ENCODE measurements at regions not wholly inside any gene's neighbourhood (a gene's known extent, or its start where the extent isn't known, plus 50 kb on each side); places are given as distances from the start of the nearest gene placed in this dataset.

GRCh38 chr4:188903986-188904385 is 764.7 kb downstream of the TRIML1 start:
- no peak for DNase-seq (ENCODE audit: low read depth in 1 of 2, low spot score in 1 of 2)
- POLR2A ChIA-PET, result no interaction called here
- WGBS (ENCODE audit: missing lambda C conversion rate), result 32% methylated on average over 2 of the region's 2 CpGs

GRCh38 chr4:188904617-188905016 is 765.4 kb downstream of the TRIML1 start:
- WGBS (ENCODE audit: missing lambda C conversion rate), result 93% methylated on average over 3 of the region's 12 CpGs
- H3K4me3 ChIP-seq, result no peak overlapping the region
- FAIRE-seq (no peak), ATAC-seq (no peak), DNase-seq (ENCODE audit: low read depth in 1 of 2, low spot score in 1 of 2) (no peak)
- H3K27ac ChIP-seq, result no peak overlapping the region
- TF ChIP-seq POLR2AphosphoS2 (conservative IDR thresholded peaks at IDR 0.05; ENCODE audit: low read length) (no peak), ESRRA (IDR thresholded peaks at IDR 0.05; ENCODE audit: borderline replicate concordance, low read length) (no peak), RFX5 (IDR thresholded peaks at IDR 0.05) (no peak), ELK1 (IDR thresholded peaks at IDR 0.05; ENCODE audit: low read depth, low read length) (no peak), JUN (IDR thresholded peaks at IDR 0.05) (no peak), MAFK (IDR thresholded peaks at IDR 0.05; ENCODE audit: partially characterized antibody) (no peak), CTCF (IDR thresholded peaks at IDR 0.05) (no peak), EP300 (IDR thresholded peaks at IDR 0.05) (no peak), TP53 (CRISPR knock-in tag; IDR thresholded peaks at IDR 0.05) (no peak), ATOH8 (CRISPR knock-in tag; IDR thresholded peaks at IDR 0.05; ENCODE audit: low read depth) (no peak), HOXB13 (CRISPR knock-in tag; IDR thresholded peaks at IDR 0.05; ENCODE audit: low read depth) (no peak), KDM1A (IDR thresholded peaks at IDR 0.05; ENCODE audit: low read depth) (no peak), BCL3 (IDR thresholded peaks at IDR 0.05) (no peak), REST (IDR thresholded peaks at IDR 0.05) (no peak), SMC3 (IDR thresholded peaks at IDR 0.05) (no peak), ZNF302 (CRISPR knock-in tag; IDR thresholded peaks at IDR 0.05) (no peak), ZSCAN20 (CRISPR knock-in tag; IDR thresholded peaks at IDR 0.05) (no peak), SREBF2 (IDR thresholded peaks at IDR 0.05) (no peak), MAZ (IDR thresholded peaks at IDR 0.05; ENCODE audit: borderline replicate concordance, low read depth, low read length) (no peak), RNF2 (IDR thresholded peaks at IDR 0.05; ENCODE audit: borderline replicate concordance, low read depth) (no peak)
- H3K4me1 ChIP-seq, result no peaks in the 10 kb centered on the region
- H3K9me3 ChIP-seq, result no peaks in the 10 kb centered on the region
- CTCF ChIA-PET, result no interaction called here
- POLR2A ChIA-PET, result no interaction called here
- no peak overlapping the region for H3K4me2 ChIP-seq

More at GRCh38 chr4:188903986-188904385, 764.7 kb downstream of the TRIML1 start:
- Histone ChIP-seq H3K27ac (no peak overlapping the region), H3K4me1 (no peaks in the 10 kb centered on the region), H3K4me2 (no peak overlapping the region), H3K4me3 (no peak overlapping the region), H3K9me3 (no peaks in the 10 kb centered on the region)
- ATAC-seq, result no peak
- CTCF ChIA-PET, result no interaction called here
- no peak for FAIRE-seq
- no peak for TF ChIP-seq HES2 (IDR thresholded peaks at IDR 0.05)
- no peak for TF ChIP-seq USF2 (IDR thresholded peaks at IDR 0.05)

Measured in A549 (cell line).